ENCODE measurements at regions not wholly inside any gene's neighbourhood (a gene's known extent, or its start where the extent isn't known, plus 50 kb on each side); places are given as distances from the start of the nearest gene placed in this dataset.

GRCh38 chr12:127731657-127732056 lies 535.3 kb upstream of the TMEM132C start:
- BruUV-seq (replicated peaks) = no TSS peak
- TF ChIP-seq GATA2 (IDR thresholded peaks at IDR 0.05; ENCODE audit: insufficient read depth, insufficient read length, low read depth, low read length) (no peak), JUN (IDR thresholded peaks at IDR 0.05; ENCODE audit: borderline replicate concordance, insufficient read depth, insufficient read length, low read depth) (no peak), MYC (IDR thresholded peaks at IDR 0.05; ENCODE audit: low read depth, low read length) (no peak), POLR2A (IDR thresholded peaks at IDR 0.05; ENCODE audit: low read depth, low read length) (no peak), CTCF (IDR thresholded peaks at IDR 0.05; ENCODE audit: extremely low read depth in 1 of 2, insufficient read depth in 1 of 2, low read depth in 1 of 2, low read length in 2 of 2) (no peak), MAX (IDR thresholded peaks at IDR 0.05; ENCODE audit: insufficient read depth, insufficient read length) (no peak), EZH2 (IDR thresholded peaks at IDR 0.05; ENCODE audit: borderline replicate concordance, low read depth, low read length, severe bottlenecking) (no peak), FOS (IDR thresholded peaks at IDR 0.05; ENCODE audit: borderline replicate concordance, insufficient read depth, low read length) (no peak), POLR2AphosphoS5 (IDR thresholded peaks at IDR 0.05; ENCODE audit: insufficient read depth, low read depth, low read length) (no peak)
- Histone ChIP-seq H3K79me2 (ENCODE audit: control insufficient read depth, insufficient read depth, low read length) (no peaks in the 10 kb centered on the region), H3K36me3 (ENCODE audit: control insufficient read depth in 2 of 2, extremely low read depth in 1 of 2, insufficient read depth in 2 of 2, low read length in 2 of 2) (no peaks in the 10 kb centered on the region), H3K27me3 (ENCODE audit: control insufficient read depth in 2 of 2, insufficient read depth in 2 of 2, low read length in 2 of 2) (no peaks in the 10 kb centered on the region), H4K20me1 (replicated peaks; ENCODE audit: control insufficient read depth, extremely low read depth, insufficient read depth, low read length) (no peaks in the 10 kb centered on the region), H2AFZ (ENCODE audit: low read depth, low read length) (no peak overlapping the region), H3K4me3 (replicated peaks in 1 of 3; ENCODE audit: insufficient read depth in 1 of 3, low read depth in 1 of 3, low read length in 3 of 3) (no peak overlapping the region), H3K4me2 (ENCODE audit: insufficient read depth, low read length) (no peak overlapping the region), H3K9me3 (replicated peaks; ENCODE audit: control insufficient read depth, insufficient read depth, low read length) (peaks cover 2% of the 10 kb centered on the region), H3K27ac (ENCODE audit: insufficient read depth, low read depth, low read length) (no peak overlapping the region), H3K9me1 (replicated peaks; ENCODE audit: control insufficient read depth, extremely low read depth, insufficient read depth, low read length) (no peaks in the 10 kb centered on the region), H3K9ac (replicated peaks; ENCODE audit: extremely low read depth, insufficient read depth, low read length) (no peak overlapping the region), H3K4me1 (ENCODE audit: control insufficient read depth, extremely low read depth, insufficient read depth, low read length) (no peaks in the 10 kb centered on the region)
- no peak for FAIRE-seq
- POLR2A ChIA-PET = no interaction called here
- CTCF ChIA-PET = no interaction called here
- dilution Hi-C loops (cut with MboI; ENCODE audit: extremely low pct_ligation_motif_present, low sequenced_read_pairs) = no loop called here
- DNase-seq (ENCODE audit: low read depth, low spot score) = no peak
- intact Hi-C loops (cut with micrococcal nuclease) = no loop called here

All from endothelial cell of umbilical vein (primary cell).